NCI-H526 treated with DMSO at 0.1 percent for 48 hours (cell line): ENCODE measurements at regions not wholly inside any gene's neighbourhood (a gene's known extent, or its start where the extent isn't known, plus 50 kb on each side); places are given as distances from the start of the nearest gene placed in this dataset.
A peak's percentile ranks its signal among the peaks of the same experiment; 100 is the strongest.

Experiments
- DNase-seq: peaks from one replicate; lab custom pipeline; 2025; lab: John Stamatoyannopoulos, UW

- peak; percentile 16 for DNase-seq
Observed at GRCh38 chr3:5304789-5305683, 117.5 kb downstream of the EDEM1 start.

DNA sequence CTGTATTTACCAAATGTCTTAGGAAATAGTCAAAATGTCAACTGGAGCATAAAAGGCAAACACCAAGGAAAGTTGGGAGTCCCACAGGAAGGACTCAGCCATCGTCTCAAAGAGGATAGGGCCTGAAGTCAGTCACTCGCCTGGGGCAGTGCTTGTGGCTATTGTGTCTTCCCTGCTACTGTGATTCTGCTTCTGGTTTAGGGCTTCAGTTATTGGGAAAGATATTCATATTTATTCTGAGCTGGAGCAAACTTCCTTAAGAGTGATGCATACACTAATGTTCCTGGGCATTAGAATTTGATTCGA is 118.1 kb downstream of the EDEM1 start:
- no peak for DNase-seq

- no peak for DNase-seq
Observed at GRCh38 chr3:5309171-5309570, 121.7 kb downstream of the EDEM1 start.

GRCh38 chr3:5309602-5310001 is 122.1 kb downstream of the EDEM1 start:
- no peak for DNase-seq

DNA sequence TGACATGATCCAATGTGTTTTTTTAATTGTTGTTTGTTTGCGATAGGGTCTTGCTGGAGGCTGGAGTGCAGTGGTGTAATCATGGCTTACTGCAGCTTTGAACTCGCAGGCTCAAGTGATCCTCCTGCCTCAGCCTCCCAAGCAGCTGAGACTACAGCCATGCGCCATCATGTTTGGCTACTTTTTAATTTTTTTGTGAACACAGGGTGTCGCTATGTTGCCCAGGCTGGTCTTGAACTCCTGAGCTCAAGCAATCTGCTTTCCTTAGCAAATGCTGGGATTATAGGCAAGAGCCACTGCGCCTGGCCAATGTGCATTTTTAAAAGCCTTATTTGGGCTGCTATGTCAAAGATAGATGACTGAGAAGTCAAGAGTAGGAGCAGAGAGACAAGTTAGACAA is 123.0 kb downstream of the EDEM1 start:
- DNase-seq = no peak

DNA sequence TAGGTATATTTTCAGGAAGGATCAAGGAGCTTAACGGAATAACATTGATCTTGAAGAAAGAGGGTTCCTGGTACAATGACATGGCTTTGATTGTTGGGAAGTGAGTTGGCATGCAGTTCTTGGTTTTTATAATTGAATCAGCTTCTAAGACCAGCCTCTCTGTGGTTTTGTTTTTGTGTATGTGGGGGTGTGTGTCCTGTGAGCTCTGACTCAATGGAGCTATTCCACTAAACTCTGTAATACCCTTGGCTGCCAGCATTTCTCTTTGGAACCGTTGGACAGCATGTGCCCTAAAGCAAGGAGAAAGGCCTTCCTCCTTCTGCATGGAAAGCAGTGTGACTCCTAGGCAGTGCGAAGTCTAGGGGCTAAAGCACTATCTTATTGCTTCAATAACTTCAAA is 124.8 kb downstream of the EDEM1 start:
- DNase-seq = no peak

DNA sequence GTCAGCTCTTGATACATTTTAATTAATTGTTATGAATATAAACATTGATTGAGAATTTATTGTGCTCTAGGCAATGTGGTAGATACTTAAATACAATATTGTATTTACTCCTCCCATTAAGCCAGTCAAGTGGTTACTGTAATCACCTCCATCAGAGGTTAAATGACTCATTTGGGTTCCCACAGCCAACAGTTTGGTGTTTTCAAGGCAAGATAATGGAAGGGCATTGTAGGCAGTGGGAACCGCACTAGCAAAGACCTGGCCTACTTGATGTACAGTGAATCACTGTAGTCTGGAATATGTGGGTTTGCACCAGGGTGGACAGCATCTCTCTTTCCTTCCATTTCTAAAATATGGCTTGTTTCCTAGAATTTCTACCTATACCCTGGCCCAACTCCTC is 127.4 kb downstream of the EDEM1 start:
- DNase-seq = no peak

DNA sequence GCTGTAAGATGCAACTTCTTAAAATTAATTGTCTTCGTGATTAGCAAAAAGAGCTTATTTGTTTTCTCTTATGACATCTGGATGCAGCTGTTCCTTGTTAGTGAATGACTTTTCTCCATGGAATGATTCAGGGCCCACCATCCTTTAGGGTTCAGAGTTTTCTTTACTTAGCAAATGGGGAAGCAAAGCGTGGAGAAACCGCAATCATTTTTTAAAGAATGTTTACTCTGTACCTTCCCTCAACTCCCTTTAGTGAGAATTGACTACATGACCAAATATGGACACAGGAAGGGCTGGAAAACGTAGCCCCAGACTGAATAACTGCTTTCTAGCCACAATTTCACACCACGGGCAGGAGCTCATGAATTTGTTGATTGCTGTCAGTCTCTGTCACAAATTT is 130.1 kb downstream of the EDEM1 start:
- no peak for DNase-seq

DNA sequence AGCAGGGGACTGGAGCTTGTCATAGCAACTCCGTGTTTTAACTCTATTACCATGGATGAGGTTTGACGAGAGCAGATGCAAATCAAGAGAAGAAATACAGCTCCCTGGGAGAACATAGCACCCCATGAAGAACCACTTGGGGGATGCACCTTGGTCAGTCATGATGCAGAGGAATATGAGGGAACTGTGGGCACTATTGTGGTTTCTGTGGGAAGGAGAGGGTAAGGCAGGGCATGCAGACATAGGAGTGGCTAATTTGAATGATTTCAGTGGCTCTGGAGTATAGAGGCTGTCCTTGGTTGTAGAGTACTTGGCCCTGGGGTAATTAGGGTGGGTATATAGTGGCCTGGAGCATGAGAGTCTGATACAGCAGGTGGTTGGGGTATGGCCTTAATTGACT is 131.9 kb downstream of the EDEM1 start:
- no peak for DNase-seq

- DNase-seq = no peak
Observed at GRCh38 chr3:5321666-5322340, 134.3 kb downstream of the EDEM1 start.

DNA sequence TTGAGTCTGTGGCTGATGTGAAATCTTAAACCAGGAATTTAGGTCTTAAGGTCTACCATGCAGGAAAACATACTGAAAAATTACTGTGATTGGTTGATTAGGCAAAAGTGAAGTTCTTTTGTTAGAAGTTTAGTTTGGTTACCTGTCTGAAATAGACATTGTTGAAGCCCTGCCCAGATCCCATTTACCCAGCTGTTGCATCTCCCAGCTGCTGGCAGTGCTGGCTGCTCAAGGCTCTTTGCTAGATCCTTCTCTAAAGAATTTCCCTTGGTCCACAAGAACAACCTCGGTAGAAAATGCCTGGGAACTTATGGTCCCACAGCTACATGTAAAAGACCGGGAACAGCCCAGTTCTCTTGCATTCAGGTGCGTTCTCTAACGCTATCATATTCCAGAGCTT is 137.3 kb downstream of the EDEM1 start:
- no peak for DNase-seq

GRCh38 chr3:5330152-5330810 is 142.8 kb downstream of the EDEM1 start:
- no peak for DNase-seq

DNA sequence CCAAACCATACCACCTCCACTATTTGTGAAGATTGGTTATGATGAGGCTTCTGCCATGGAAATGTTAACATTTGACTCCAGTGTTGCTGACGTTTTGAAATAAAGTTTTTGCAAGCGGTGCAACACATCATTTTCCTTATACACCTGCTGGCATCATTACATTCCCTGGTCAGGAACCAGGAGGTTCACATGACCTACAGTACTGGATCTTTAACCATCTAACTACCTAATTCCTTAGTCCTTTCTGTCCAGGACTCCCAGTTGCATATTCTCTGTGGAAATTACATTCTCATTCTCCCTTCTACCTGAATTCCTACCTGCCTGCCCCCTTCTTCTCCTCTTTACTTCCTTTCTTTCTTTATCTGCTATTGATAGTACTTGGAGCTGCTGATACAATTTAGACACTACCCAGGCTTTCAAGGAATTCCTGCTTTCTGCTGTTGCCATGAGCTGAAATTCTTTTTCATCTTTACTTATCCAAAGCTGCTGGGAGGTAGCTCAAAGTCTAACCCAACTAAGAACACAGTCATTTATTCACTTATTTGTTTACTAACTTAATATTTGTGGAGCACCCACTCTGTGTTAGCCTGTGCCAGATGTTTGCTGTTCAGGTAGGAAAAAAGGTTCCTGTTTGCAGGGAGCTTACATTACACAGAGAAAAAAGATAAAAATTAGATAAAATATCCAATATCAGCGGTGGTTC is 144.2 kb downstream of the EDEM1 start:
- no peak for DNase-seq

DNA sequence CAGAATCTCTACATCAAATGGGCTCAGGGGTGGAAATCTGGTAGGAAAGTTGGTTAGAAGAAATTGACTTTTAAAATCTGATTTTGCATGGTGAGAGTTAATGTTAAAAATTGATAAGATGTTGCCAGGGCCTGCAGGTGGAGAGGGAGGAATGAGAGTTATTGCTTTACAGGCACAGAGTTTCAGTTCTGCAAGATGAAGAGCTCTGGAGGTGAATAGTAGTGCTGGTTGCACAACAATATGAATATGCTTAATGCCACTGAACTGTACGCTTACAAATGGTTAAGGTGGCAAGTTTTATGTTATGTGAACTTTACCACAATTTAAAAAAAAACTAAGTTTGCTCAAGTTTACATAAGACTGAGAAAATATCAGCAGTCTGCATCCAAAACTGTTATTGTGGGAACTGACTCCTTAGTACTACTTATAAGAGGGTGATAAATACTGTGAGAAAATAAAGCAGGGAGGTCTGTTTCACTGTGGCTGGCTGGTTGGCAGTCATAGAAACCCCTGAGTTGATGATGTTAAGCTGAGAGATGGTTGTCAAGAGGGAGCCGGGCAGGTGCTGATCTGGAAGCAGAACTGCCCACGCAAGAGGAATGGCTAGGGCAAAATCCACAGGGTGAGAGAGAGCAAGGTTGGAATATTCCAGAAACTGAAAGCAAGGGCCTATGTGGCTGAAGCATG is 144.9 kb downstream of the EDEM1 start:
- DNase-seq = no peak

DNA sequence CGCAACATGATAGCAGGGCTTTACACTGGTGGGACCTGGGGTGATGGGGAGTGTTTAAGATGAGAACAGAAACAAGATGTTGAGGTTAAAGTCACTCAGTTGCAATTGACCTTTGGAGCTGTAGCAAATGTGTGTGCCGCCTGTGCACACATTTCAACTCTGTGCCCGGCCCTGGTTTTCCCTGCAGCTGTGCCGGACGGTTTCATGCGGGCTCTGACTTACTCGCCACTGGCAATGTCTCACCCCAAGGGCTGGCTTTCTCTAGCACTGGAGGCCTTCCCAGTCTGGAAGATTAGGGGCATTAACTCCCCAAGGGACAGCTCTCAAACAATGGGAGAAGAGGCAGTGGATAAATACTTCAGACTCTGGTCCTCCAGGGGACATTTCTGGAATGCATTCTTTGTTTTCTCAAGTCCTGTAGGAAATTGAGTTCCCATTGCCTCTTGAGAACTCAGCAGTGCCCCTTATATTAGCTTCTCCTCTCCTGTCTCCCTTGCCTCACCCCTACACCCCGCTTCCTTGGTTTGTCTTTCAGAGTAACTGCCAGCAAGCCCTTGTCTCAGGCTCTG is 152.5 kb downstream of the EDEM1 start:
- DNase-seq = no peak

- DNase-seq = no peak
Observed at GRCh38 chr3:5341610-5342009, 154.1 kb downstream of the EDEM1 start.

- no peak for DNase-seq
Observed at GRCh38 chr3:5343459-5343858, 156.0 kb downstream of the EDEM1 start.

GRCh38 chr3:5344707-5345106 is 157.2 kb downstream of the EDEM1 start:
- DNase-seq = no peak

- no peak for DNase-seq
Observed at GRCh38 chr3:5347486-5347885, 160.0 kb downstream of the EDEM1 start.

DNA sequence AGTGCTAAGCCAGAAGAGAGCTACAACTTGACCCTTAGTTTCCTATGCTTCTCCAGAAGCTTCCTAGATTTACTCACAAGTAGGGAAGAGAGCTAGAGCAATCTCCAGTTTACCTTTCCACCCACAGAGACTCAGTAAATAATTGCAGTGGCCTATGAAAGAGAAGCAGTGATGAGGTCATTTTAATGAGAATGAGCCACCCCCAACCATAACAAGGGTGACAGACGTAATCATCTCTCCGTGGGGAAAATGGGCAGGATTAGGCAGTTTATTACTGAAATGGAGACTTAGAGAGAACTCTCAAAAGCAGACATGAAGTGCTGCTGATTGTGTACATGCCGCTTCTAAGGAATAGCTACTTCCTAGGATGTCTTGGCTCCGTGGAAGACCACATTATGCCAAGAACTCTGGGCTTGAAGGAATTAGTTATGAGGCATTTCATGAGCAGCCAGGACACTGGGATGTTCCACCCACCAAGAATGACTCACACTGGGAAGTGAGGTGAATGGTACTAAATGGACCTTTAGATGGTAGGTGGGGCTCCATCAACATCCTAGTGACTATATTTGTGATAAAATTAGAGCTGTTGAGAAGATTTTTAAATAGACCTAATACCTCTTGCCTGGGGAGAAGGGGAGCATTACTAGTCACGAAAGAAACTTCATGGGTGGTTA is 160.9 kb downstream of the EDEM1 start:
- DNase-seq = no peak

GRCh38 chr3:5349343-5349742 is 161.8 kb downstream of the EDEM1 start:
- no peak for DNase-seq
